ENCODE measurements at regions not wholly inside any gene's neighbourhood (a gene's known extent, or its start where the extent isn't known, plus 50 kb on each side); places are given as distances from the start of the nearest gene placed in this dataset.

DNA sequence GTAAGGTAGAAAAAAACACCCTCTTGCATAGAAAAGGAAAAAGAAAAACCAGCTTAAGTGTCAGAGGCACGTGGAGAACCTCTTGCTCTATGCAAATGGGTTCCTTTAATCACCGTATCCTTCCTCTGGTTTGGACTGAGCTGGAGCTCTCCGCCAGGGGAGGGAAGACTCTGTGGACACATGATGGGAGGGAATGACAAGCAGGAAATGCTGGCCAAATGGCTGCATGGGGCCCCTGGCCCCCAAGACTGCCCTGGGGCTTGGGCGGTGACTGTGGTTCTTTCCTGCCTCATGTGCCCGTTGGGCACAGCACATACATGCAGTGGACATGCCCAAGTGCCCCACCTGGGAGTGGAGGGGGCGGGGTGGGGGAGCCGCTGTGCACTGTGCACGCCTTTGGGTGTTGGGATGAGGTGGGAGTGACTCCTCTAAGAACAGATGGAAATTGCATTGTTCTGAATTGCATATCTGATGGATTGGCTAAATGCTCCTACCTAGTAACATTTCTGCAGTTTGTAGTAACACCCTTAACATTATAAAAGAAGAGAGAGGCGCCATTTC lies 166.4 kb upstream of the AVPR1A start:
- DNase-seq (ENCODE audit: low read depth, low spot score): no peak
- H3K9me3 Mint-ChIP-seq: no peaks in the 10 kb centered on the region
- no peaks in the 10 kb centered on the region for H3K36me3 Mint-ChIP-seq (ENCODE audit: low read depth)
- TF ChIP-seq, protein P1, sequence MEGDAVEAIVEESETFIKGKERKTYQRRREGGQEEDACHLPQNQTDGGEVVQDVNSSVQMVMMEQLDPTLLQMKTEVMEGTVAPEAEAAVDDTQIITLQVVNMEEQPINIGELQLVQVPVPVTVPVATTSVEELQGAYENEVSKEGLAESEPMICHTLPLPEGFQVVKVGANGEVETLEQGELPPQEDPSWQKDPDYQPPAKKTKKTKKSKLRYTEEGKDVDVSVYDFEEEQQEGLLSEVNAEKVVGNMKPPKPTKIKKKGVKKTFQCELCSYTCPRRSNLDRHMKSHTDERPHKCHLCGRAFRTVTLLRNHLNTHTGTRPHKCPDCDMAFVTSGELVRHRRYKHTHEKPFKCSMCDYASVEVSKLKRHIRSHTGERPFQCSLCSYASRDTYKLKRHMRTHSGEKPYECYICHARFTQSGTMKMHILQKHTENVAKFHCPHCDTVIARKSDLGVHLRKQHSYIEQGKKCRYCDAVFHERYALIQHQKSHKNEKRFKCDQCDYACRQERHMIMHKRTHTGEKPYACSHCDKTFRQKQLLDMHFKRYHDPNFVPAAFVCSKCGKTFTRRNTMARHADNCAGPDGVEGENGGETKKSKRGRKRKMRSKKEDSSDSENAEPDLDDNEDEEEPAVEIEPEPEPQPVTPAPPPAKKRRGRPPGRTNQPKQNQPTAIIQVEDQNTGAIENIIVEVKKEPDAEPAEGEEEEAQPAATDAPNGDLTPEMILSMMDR (conservative IDR thresholded peaks at IDR 0.05): no peak
- no peaks in the 10 kb centered on the region for H3K27me3 Mint-ChIP-seq (ENCODE audit: low read depth)
- no peak overlapping the region for H3K27ac Mint-ChIP-seq (ENCODE audit: unreplicated experiment)
- no peaks in the 10 kb centered on the region for H3K4me1 Mint-ChIP-seq
- H3K4me3 Mint-ChIP-seq: no peak overlapping the region

DNA sequence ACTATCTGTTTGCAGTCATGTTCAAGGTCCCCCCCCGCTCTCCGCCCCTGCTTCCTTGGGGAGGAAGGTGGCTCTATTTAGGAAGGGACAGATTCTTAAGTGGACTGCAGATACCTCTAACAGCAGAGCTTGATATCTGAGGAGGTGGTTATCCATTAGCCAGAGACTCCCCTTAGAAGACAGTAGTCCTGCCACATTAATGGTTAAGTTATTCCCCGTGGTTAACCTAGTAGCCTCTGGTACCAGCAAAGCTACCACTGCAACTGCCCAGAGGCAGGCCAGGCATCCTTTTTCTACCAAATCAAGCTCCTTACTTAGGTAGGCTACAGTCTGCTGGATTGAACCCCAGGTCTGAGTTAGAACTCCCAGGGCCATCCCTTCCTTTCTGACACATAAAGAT lies 162.1 kb upstream of the AVPR1A start:
- Mint-ChIP-seq H3K27me3 (ENCODE audit: low read depth) (no peaks in the 10 kb centered on the region), H3K36me3 (ENCODE audit: low read depth) (no peaks in the 10 kb centered on the region), H3K4me3 (no peak overlapping the region), H3K4me1 (no peaks in the 10 kb centered on the region), H3K27ac (ENCODE audit: unreplicated experiment) (no peak overlapping the region), H3K9me3 (peaks cover 7% of the 10 kb centered on the region)
- TF ChIP-seq, protein P1 (conservative IDR thresholded peaks at IDR 0.05): no peak
- no peak for DNase-seq (ENCODE audit: low read depth, low spot score)

DNA sequence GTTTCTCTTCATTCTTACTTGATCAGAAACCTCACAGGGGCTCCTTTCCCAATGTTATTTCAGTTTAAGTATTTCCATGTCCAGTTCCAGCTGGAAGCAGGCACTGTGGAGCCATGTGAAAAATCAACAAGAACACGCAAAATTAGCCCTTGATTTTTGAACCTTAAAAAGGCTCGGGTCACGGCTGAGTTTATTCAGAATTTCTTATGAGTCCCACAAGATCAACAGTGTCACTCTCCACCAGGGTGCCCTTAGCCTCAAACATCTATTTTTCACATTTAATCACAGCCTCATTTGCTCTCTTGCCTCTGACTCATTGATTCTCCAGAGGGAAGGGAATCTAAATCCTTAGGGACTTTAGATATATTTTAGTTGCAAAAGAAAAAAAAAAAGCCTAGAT lies 157.7 kb upstream of the AVPR1A start:
- peaks cover 7% of the 10 kb centered on the region for H3K9me3 Mint-ChIP-seq
- H3K27me3 Mint-ChIP-seq (ENCODE audit: low read depth): no peaks in the 10 kb centered on the region
- H3K4me1 Mint-ChIP-seq: no peaks in the 10 kb centered on the region
- no peaks in the 10 kb centered on the region for H3K36me3 Mint-ChIP-seq (ENCODE audit: low read depth)
- TF ChIP-seq, protein P1 (conservative IDR thresholded peaks at IDR 0.05): no peak
- no peak overlapping the region for H3K4me3 Mint-ChIP-seq
- no peak overlapping the region for H3K27ac Mint-ChIP-seq (ENCODE audit: unreplicated experiment)
- no peak for DNase-seq (ENCODE audit: low read depth, low spot score)

DNA sequence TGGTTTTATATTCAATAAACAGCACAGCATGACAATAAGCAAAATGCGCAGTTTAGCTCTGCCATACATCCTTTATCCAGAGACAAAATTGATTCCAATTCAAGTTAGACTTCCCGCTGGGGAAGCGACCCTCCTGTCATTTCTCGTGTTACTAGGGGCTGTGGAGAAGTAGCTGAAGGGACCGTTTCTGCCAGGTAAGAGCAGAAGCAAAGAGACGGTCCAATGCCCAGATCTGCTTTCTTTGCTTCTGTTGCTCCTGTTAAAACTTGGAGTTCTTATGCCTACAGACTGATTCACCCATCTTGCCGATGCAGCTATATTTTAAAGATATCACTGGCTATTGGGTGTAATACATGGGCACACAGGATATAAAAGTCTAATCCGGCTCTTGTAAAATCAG lies 156.8 kb upstream of the AVPR1A start:
- Mint-ChIP-seq H3K27ac (ENCODE audit: unreplicated experiment) (no peak overlapping the region), H3K4me1 (no peaks in the 10 kb centered on the region), H3K27me3 (ENCODE audit: low read depth) (no peaks in the 10 kb centered on the region), H3K4me3 (no peak overlapping the region), H3K36me3 (ENCODE audit: low read depth) (no peaks in the 10 kb centered on the region), H3K9me3 (peaks cover 7% of the 10 kb centered on the region)
- DNase-seq (ENCODE audit: low read depth, low spot score): no peak
- TF ChIP-seq, protein P1 (conservative IDR thresholded peaks at IDR 0.05): no peak

DNA sequence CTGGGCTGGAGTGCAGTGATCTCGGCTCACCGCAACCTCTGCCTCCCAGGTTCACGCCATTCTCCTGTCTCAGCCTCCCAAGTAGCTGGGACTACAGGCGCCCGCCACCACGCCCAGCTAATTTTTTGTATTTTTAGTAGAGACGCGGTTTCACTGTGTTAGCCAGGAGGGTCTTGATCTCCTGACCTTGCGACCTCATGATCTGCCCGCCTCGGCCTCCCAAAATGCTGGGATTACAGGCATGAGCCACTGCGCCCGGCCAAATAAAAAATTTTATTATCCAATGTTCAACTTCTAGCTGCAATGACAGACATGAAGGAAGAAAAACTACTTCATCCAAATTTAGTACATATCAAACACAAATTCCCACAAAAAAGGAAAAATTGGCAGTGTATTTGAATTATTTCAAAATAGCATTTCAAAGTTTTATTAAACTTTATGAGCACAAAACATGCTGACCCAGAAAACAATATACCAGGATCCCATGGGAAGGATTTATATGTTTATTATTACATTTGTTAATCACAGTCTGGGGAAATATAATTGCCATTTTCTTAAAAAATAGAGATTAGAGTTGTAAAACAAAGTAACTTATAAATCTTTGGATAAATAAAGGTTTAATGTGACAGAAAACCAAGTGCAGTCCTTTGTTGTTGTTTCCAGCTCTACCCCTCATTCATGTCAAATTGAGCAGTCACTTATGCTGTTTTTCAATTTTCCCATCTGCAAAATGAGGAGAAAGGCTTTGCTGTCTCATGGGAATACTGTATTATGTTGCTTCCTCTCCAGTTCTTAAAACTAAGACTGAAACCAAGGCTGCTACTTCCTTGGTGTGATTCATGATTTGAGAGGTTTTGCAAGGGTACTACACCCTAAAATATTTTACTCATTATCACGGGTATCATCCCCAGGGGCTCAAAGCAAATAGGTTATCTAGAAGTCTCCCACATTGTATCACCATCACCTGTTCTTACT lies 155.2 kb upstream of the AVPR1A start:
- Mint-ChIP-seq H3K27ac (ENCODE audit: unreplicated experiment) (no peak overlapping the region), H3K9me3 (peaks cover 6% of the 10 kb centered on the region), H3K4me1 (peaks cover 4% of the 10 kb centered on the region), H3K27me3 (ENCODE audit: low read depth) (no peaks in the 10 kb centered on the region), H3K36me3 (ENCODE audit: low read depth) (no peaks in the 10 kb centered on the region), H3K4me3 (no peak overlapping the region)
- DNase-seq (ENCODE audit: low read depth, low spot score): no peak
- TF ChIP-seq, protein P1 (conservative IDR thresholded peaks at IDR 0.05): no peak

Data from neural crest cell (in vitro differentiated cells).